Astrocyte (in vitro differentiated cells and primary cell): ENCODE measurements at regions not wholly inside any gene's neighbourhood (a gene's known extent, or its start where the extent isn't known, plus 50 kb on each side); places are given as distances from the start of the nearest gene placed in this dataset.
A peak's percentile ranks its signal among the peaks of the same experiment; 100 is the strongest.

Experiments
- DNase-seq: peaks from one replicate; pipeline ENCODE4 v3.0.0-alpha.2; 2010; ENCODE audit warnings: low read depth
- FAIRE-seq: peaks from 2 replicates; lab custom pipeline; 2011; peaks lifted over from hg19 to GRCh38; lab: Jason Lieb, UNC
- H2AFZ ChIP-seq: 2 replicates; pipeline ENCODE4 v1.6.0; 2012; ENCODE audit warnings: low read depth, low read length, inconsistent platforms
- H3K27ac ChIP-seq: 2 replicates; pipeline ENCODE4 v1.5.1; 2011; ENCODE audit warnings: low read depth, low read length, inconsistent platforms
- H3K27me3 ChIP-seq: 2 replicates; pipeline ENCODE4 v1.6.0; 2011; ENCODE audit warnings: low read length, inconsistent platforms; ENCODE audit not compliant: insufficient read depth
- H3K36me3 ChIP-seq: 2 replicates; pipeline ENCODE4 v1.5.1; 2011; ENCODE audit warnings: low read length, inconsistent platforms; ENCODE audit not compliant: insufficient read depth
- H3K4me1 ChIP-seq: 2 replicates; pipeline ENCODE4 v1.5.1; 2011; ENCODE audit warnings: low read length, inconsistent platforms; ENCODE audit not compliant: insufficient read depth
- H3K4me2 ChIP-seq: 2 replicates; pipeline ENCODE4 v1.6.0; 2012; ENCODE audit warnings: low read length, inconsistent platforms
- H3K4me3 ChIP-seq: 2 replicates; pipeline ENCODE4 v1.5.1; 2011; ENCODE audit warnings: low read depth, mild to moderate bottlenecking, low read length, inconsistent platforms; ENCODE audit not compliant: insufficient read depth
- H3K79me2 ChIP-seq: 2 replicates; pipeline ENCODE4 v1.6.0; 2012; ENCODE audit warnings: mild to moderate bottlenecking, low read length, inconsistent platforms; ENCODE audit not compliant: insufficient read depth
- H3K9ac ChIP-seq: 2 replicates; pipeline ENCODE4 v1.6.0; 2012; ENCODE audit warnings: mild to moderate bottlenecking, low read length, inconsistent platforms
- H3K9me3 ChIP-seq: 2 replicates; pipeline ENCODE4 v1.5.1; 2012; ENCODE audit warnings: low read depth, mild to moderate bottlenecking, low read length, inconsistent platforms; ENCODE audit not compliant: insufficient read depth
- H4K20me1 ChIP-seq: 2 replicates; pipeline ENCODE4 v1.6.0; 2012; ENCODE audit warnings: low read length, inconsistent platforms; ENCODE audit not compliant: insufficient read depth
- H3K27ac Mint-ChIP-seq: one replicate; pipeline ENCODE4 v1.8.0; 2021; ENCODE audit warnings: mild to moderate bottlenecking, mixed read lengths; ENCODE audit not compliant: unreplicated experiment
- H3K27me3 Mint-ChIP-seq: one replicate; pipeline ENCODE4 v1.8.0; 2021; ENCODE audit warnings: low read depth, mixed read lengths; ENCODE audit not compliant: unreplicated experiment
- H3K36me3 Mint-ChIP-seq: one replicate; pipeline ENCODE4 v1.8.0; 2021; ENCODE audit warnings: low read depth, mixed read lengths; ENCODE audit not compliant: unreplicated experiment
- H3K4me1 Mint-ChIP-seq: one replicate; pipeline ENCODE4 v1.8.0; 2021; ENCODE audit warnings: low read depth, mixed read lengths; ENCODE audit not compliant: unreplicated experiment
- H3K4me3 Mint-ChIP-seq: one replicate; pipeline ENCODE4 v1.8.0; 2021; ENCODE audit warnings: mild to moderate bottlenecking, moderate library complexity, mixed read lengths; ENCODE audit not compliant: unreplicated experiment
- H3K9me3 Mint-ChIP-seq: one replicate; pipeline ENCODE4 v1.8.0; 2021; ENCODE audit warnings: mild to moderate bottlenecking, mixed read lengths; ENCODE audit not compliant: unreplicated experiment
- EZH2 ChIP-seq: IDR thresholded peaks from 2 replicates; pipeline ENCODE4 v1.6.1; 2012; ENCODE audit warnings: mild to moderate bottlenecking, low read length, inconsistent platforms; ENCODE audit not compliant: insufficient read depth
- TF ChIP-seq, protein P1 (sequence below): IDR thresholded peaks from 2 replicates; pipeline ENCODE4 v1.5.1; 2011; ENCODE audit warnings: low read depth, mild to moderate bottlenecking, inconsistent platforms, low read length, moderate library complexity; ENCODE audit not compliant: insufficient read depth

DNA sequence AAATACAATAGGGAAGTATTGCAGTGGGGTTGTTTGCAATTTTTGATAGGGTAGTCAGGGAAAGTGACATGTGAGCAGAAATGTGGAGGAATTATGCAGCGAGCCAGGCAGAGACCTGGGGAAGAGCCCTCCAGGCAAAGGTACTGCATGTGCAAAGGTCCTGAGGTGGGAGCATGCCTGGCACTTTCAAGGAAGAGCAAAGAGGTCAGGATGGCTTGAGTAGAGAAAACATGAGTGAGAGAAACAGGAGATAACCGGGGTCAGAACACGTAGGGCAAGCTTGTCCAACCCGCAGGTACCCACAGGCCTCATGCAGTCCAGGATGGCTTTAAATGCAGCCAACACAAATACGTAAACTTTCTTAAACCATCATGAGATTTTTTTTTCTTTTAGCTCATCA is 71.0 kb downstream of the COQ2 start:
- Histone ChIP-seq H3K9ac (no peak overlapping the region), H3K9me3 (peaks cover 10% of the 10 kb centered on the region), H2AFZ (no peak overlapping the region), H3K4me2 (no peak overlapping the region), H3K4me3 (no peak overlapping the region), H3K4me1 (no peaks in the 10 kb centered on the region), H4K20me1 (no peaks in the 10 kb centered on the region), H3K36me3 (no peaks in the 10 kb centered on the region), H3K27ac (no peak overlapping the region), H3K27me3 (no peaks in the 10 kb centered on the region), H3K79me2 (no peaks in the 10 kb centered on the region)
- Mint-ChIP-seq H3K27ac (no peak overlapping the region), H3K27me3 (no peaks in the 10 kb centered on the region), H3K9me3 (peaks cover 10% of the 10 kb centered on the region), H3K4me3 (no peak overlapping the region), H3K4me1 (peaks cover 13% of the 10 kb centered on the region), H3K36me3 (peaks cover 7% of the 10 kb centered on the region)
- TF ChIP-seq EZH2 = no peak
- TF ChIP-seq, protein P1, sequence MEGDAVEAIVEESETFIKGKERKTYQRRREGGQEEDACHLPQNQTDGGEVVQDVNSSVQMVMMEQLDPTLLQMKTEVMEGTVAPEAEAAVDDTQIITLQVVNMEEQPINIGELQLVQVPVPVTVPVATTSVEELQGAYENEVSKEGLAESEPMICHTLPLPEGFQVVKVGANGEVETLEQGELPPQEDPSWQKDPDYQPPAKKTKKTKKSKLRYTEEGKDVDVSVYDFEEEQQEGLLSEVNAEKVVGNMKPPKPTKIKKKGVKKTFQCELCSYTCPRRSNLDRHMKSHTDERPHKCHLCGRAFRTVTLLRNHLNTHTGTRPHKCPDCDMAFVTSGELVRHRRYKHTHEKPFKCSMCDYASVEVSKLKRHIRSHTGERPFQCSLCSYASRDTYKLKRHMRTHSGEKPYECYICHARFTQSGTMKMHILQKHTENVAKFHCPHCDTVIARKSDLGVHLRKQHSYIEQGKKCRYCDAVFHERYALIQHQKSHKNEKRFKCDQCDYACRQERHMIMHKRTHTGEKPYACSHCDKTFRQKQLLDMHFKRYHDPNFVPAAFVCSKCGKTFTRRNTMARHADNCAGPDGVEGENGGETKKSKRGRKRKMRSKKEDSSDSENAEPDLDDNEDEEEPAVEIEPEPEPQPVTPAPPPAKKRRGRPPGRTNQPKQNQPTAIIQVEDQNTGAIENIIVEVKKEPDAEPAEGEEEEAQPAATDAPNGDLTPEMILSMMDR = no peak
- FAIRE-seq (no peak), DNase-seq (no peak)

GRCh38 chr4:83212041-83212851 is 72.4 kb downstream of the COQ2 start:
- Histone ChIP-seq H3K36me3 (no peaks in the 10 kb centered on the region), H3K27me3 (no peaks in the 10 kb centered on the region), H3K79me2 (no peaks in the 10 kb centered on the region), H3K4me2 (no peak overlapping the region), H2AFZ (no peak overlapping the region), H3K4me3 (no peak overlapping the region), H4K20me1 (no peaks in the 10 kb centered on the region), H3K9me3 (peaks cover 16% of the 10 kb centered on the region), H3K4me1 (no peaks in the 10 kb centered on the region), H3K27ac (no peak overlapping the region), H3K9ac (no peak overlapping the region)
- Mint-ChIP-seq H3K27ac (no peak overlapping the region), H3K4me1 (peaks cover 15% of the 10 kb centered on the region), H3K27me3 (no peaks in the 10 kb centered on the region), H3K9me3 (peaks cover 14% of the 10 kb centered on the region), H3K36me3 (peaks cover 7% of the 10 kb centered on the region), H3K4me3 (no peak overlapping the region)
- no peak for TF ChIP-seq EZH2
- TF ChIP-seq, protein P1 = no peak
- no peak for FAIRE-seq
- DNase-seq = no peak

DNA sequence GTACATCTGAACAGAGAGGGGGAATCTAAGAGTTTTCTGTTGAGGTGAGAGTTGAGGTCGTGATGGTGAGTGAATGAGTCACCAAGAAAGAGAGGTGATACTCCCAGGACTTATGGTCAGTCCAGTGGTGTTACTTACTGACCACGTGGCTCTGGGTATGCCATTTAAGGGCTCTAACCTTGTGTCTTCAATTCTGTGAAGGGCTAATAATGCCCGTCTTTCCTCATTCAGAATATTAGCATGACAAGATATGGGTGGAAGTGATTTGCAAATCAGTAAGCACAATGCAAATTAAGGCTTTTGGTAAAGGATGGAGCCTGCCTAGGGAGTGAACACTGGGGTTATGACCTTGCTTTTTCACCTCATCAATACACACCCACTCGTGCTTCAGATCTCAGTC is 75.2 kb downstream of the COQ2 start:
- H2AFZ ChIP-seq = no peak overlapping the region
- peaks cover 7% of the 10 kb centered on the region for H3K27me3 ChIP-seq
- H3K27ac ChIP-seq = no peak overlapping the region
- no peaks in the 10 kb centered on the region for H3K79me2 ChIP-seq
- no peaks in the 10 kb centered on the region for H3K4me1 ChIP-seq
- no peak for FAIRE-seq
- Mint-ChIP-seq H3K27ac (peak overlapping the region; percentile 67), H3K36me3 (peaks cover 7% of the 10 kb centered on the region), H3K27me3 (no peaks in the 10 kb centered on the region), H3K4me1 (peaks cover 15% of the 10 kb centered on the region), H3K4me3 (no peak overlapping the region), H3K9me3 (peaks cover 14% of the 10 kb centered on the region)
- no peak overlapping the region for H3K9ac ChIP-seq
- DNase-seq = no peak
- H3K4me3 ChIP-seq = no peak overlapping the region
- no peak for TF ChIP-seq EZH2
- TF ChIP-seq, protein P1 = no peak
- peaks cover 16% of the 10 kb centered on the region for H3K9me3 ChIP-seq
- H3K4me2 ChIP-seq = no peak overlapping the region
- H4K20me1 ChIP-seq = no peaks in the 10 kb centered on the region
- H3K36me3 ChIP-seq = no peaks in the 10 kb centered on the region
